Gastroesophageal sphincter (tissue), 4 donors: ENCODE measurements at regions not wholly inside any gene's neighbourhood (a gene's known extent, or its start where the extent isn't known, plus 50 kb on each side); places are given as distances from the start of the nearest gene placed in this dataset.

Experiments used
- ATAC-seq: fragments of 150-250 bp; one replicate; pipeline ENCODE4 v1.9.1; 2016; ENCODE audit warnings: mild to moderate bottlenecking, moderate library complexity
- H3K27ac ChIP-seq, 4 donors: fragments of 200-600 bp; sonication (generic) in 3 of 4; 1 replicate in 3 of 4; 2 replicates in 1 of 4; pipeline ENCODE4 v1.5.1; 2016 to 2019
- H3K27me3 ChIP-seq: fragments of 200-600 bp; sonication (generic); one replicate; pipeline ENCODE4 v1.5.1; 2019
- H3K36me3 ChIP-seq, 2 donors: fragments of 200-600 bp; sonication (generic); one replicate each; pipeline ENCODE4 v1.5.1; 2019; ENCODE audit warnings: control low read depth in 1 of 2
- H3K4me1 ChIP-seq, 3 donors: fragments of 200-600 bp; sonication (generic); 1 replicate in 2 of 3; 2 replicates in 1 of 3; pipeline ENCODE4 v1.5.1; 2016 to 2019; ENCODE audit warnings: control low read depth in 2 of 3
- H3K4me3 ChIP-seq, 2 donors: fragments of 200-600 bp; sonication (generic); one replicate each; pipeline ENCODE4 v1.5.1; 2019; ENCODE audit warnings: mild to moderate bottlenecking in 1 of 2, moderate library complexity in 1 of 2
- H3K9me3 ChIP-seq, 3 donors: fragments of 200-600 bp; sonication (generic); one replicate each; pipeline ENCODE4 v1.5.1; 2017 to 2019; ENCODE audit warnings: control low read depth in 2 of 3
- EP300 ChIP-seq: sonication (generic); formaldehyde crosslinking; IDR thresholded peaks from one replicate; pipeline ENCODE4 v1.6.1; 2017; ENCODE audit warnings: antibody characterized with exemption, mild to moderate bottlenecking
- POLR2A ChIP-seq, 2 donors: fragments of 450-650 bp; IDR thresholded peaks; one replicate each; pipeline ENCODE4 v1.6.1; 2017; ENCODE audit warnings: antibody characterized with exemption in 2 of 2, mild to moderate bottlenecking in 2 of 2, moderate library complexity in 1 of 2
- POLR2AphosphoS5 ChIP-seq: sonication (generic); formaldehyde crosslinking; IDR thresholded peaks from one replicate; pipeline ENCODE4 v1.6.1; 2017; ENCODE audit warnings: antibody characterized with exemption
- WGBS, 2 donors: methylation state at CpG; one replicate each; pipeline ENCODE4 v1.1.5; 2018; ENCODE audit warnings: low coverage in 1 of 2; 5-methylcytosine and 5-hydroxymethylcytosine counted together
- TF ChIP-seq, protein P1 (sequence below), 4 experiments: fragments of 200-600 bp in 2 of 4; fragments of 450-650 bp in 2 of 4; sonication (generic) in 1 of 4; IDR thresholded peaks; one replicate each; pipeline ENCODE4 v1.5.1; 2017 to 2019; ENCODE audit warnings: antibody characterized with exemption in 4 of 4, mild to moderate bottlenecking in 2 of 4, moderate library complexity in 2 of 4

GRCh38 chr6:138651491-138651890 is 122.1 kb upstream of the CCDC28A start:
- Histone ChIP-seq H3K27ac (no peak overlapping the region), H3K27me3 (no peaks in the 10 kb centered on the region), H3K36me3 (no peaks in the 10 kb centered on the region), H3K4me1 (no peaks in the 10 kb centered on the region), H3K4me3 (no peak overlapping the region), H3K9me3 (no peaks in the 10 kb centered on the region)
- ATAC-seq, result no peak
- 96 to 100% methylated on average over 4 of the region's 4 CpGs for whole genome bisulfite sequencing, 2 donors
- no peak for TF ChIP-seq POLR2AphosphoS5
- TF ChIP-seq, protein P1, sequence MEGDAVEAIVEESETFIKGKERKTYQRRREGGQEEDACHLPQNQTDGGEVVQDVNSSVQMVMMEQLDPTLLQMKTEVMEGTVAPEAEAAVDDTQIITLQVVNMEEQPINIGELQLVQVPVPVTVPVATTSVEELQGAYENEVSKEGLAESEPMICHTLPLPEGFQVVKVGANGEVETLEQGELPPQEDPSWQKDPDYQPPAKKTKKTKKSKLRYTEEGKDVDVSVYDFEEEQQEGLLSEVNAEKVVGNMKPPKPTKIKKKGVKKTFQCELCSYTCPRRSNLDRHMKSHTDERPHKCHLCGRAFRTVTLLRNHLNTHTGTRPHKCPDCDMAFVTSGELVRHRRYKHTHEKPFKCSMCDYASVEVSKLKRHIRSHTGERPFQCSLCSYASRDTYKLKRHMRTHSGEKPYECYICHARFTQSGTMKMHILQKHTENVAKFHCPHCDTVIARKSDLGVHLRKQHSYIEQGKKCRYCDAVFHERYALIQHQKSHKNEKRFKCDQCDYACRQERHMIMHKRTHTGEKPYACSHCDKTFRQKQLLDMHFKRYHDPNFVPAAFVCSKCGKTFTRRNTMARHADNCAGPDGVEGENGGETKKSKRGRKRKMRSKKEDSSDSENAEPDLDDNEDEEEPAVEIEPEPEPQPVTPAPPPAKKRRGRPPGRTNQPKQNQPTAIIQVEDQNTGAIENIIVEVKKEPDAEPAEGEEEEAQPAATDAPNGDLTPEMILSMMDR (IDR thresholded peaks at IDR 0.05), result no peak
- no peak for TF ChIP-seq POLR2A (IDR thresholded peaks at IDR 0.05)
- no peak for TF ChIP-seq EP300

DNA sequence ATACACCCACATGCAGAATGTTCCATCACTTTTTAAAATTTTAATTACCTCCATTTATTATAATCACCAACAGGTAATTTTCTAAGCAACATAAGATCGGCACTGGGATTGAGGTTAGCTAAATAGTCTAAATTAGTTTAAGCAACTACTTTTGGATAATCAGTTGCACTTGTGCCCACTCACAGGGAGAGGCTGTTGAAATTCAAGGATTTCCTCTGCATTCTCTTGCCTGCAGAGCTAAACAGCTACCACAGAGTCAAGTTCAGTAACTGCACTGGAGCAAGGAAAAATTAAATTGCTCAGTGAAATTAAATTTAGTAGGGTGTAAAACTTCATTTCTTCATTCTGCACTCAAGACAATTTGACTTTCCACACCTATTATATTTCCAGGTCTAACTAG is 120.7 kb upstream of the CCDC28A start:
- H3K27me3 ChIP-seq, result no peaks in the 10 kb centered on the region
- no peaks in the 10 kb centered on the region for H3K4me1 ChIP-seq
- no peaks in the 10 kb centered on the region for H3K9me3 ChIP-seq
- ATAC-seq, result no peak
- H3K4me3 ChIP-seq, result no peak overlapping the region
- 38 to 69% methylated on average over 1 of the region's 1 CpG for WGBS, 2 donors
- H3K36me3 ChIP-seq, result no peaks in the 10 kb centered on the region
- TF ChIP-seq POLR2A (IDR thresholded peaks at IDR 0.05) (no peak), POLR2AphosphoS5 (no peak), EP300 (no peak)
- TF ChIP-seq, protein P1 (IDR thresholded peaks at IDR 0.05), result no peak
- H3K27ac ChIP-seq, result no peak overlapping the region

DNA sequence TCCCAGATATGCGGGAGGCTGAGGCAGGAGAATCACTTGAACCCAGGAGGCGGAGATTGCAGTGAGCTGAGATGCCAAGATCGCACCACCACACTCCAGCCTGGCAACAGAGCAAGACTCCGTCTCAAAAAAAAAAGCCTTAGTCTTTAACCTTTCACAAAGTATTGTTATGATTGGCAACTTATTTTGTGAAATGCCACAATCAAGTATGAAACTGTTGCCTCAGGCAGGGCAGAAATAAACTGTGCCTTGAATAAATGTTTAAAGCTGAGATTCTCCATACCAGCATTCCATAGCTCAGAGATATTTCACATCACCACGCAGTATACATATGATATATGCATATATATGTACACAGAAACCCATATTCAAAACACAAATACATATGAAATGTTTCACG is 120.1 kb upstream of the CCDC28A start:
- no peak overlapping the region for H3K4me3 ChIP-seq
- H3K4me1 ChIP-seq, result no peaks in the 10 kb centered on the region
- TF ChIP-seq, protein P1 (IDR thresholded peaks at IDR 0.05), result no peak
- TF ChIP-seq EP300 (no peak), POLR2AphosphoS5 (no peak), POLR2A (IDR thresholded peaks at IDR 0.05) (no peak)
- 81 to 83% methylated on average over 4 of the region's 6 CpGs for WGBS, 2 donors
- no peaks in the 10 kb centered on the region for H3K36me3 ChIP-seq
- H3K27ac ChIP-seq, result no peak overlapping the region
- H3K9me3 ChIP-seq, result no peaks in the 10 kb centered on the region
- no peak for ATAC-seq
- no peaks in the 10 kb centered on the region for H3K27me3 ChIP-seq

GRCh38 chr6:138654715-138655634 is 118.6 kb upstream of the CCDC28A start:
- Histone ChIP-seq H3K4me3 (no peak overlapping the region), H3K27ac (no peak overlapping the region), H3K36me3 (no peaks in the 10 kb centered on the region), H3K27me3 (no peaks in the 10 kb centered on the region), H3K9me3 (no peaks in the 10 kb centered on the region), H3K4me1 (no peaks in the 10 kb centered on the region)
- WGBS, 2 donors, result 74 to 75% methylated on average over 5 to 6 of the region's 6 CpGs
- ATAC-seq, result no peak
- no peak for TF ChIP-seq POLR2A (IDR thresholded peaks at IDR 0.05)
- TF ChIP-seq POLR2AphosphoS5, result no peak
- TF ChIP-seq, protein P1 (IDR thresholded peaks at IDR 0.05), result no peak
- TF ChIP-seq EP300, result no peak

GRCh38 chr6:138655828-138656227 is 117.7 kb upstream of the CCDC28A start:
- H3K9me3 ChIP-seq, result no peaks in the 10 kb centered on the region
- no peaks in the 10 kb centered on the region for H3K27me3 ChIP-seq
- no peaks in the 10 kb centered on the region for H3K4me1 ChIP-seq
- 84 to 100% methylated on average over 2 to 6 of the region's 6 CpGs for WGBS, 2 donors
- H3K36me3 ChIP-seq, result no peaks in the 10 kb centered on the region
- no peak overlapping the region for H3K27ac ChIP-seq
- H3K4me3 ChIP-seq, result no peak overlapping the region
- no peak for TF ChIP-seq POLR2AphosphoS5
- no peak for TF ChIP-seq EP300
- no peak for TF ChIP-seq POLR2A (IDR thresholded peaks at IDR 0.05)
- TF ChIP-seq, protein P1 (IDR thresholded peaks at IDR 0.05), result no peak
- no peak for ATAC-seq
